Activated T-cell treated with anti-CD3 and anti-CD28 coated beads, Interleukin-2, amount 50 U/mL, for 24 hours (primary cell): ENCODE measurements at regions not wholly inside any gene's neighbourhood (a gene's known extent, or its start where the extent isn't known, plus 50 kb on each side); places are given as distances from the start of the nearest gene placed in this dataset.

Experiments
- DNase-seq: peaks from one replicate; pipeline ENCODE4 v3.0.0-alpha.2; 2020
- H3K27ac Mint-ChIP-seq: 2 replicates; pipeline ENCODE4 v1.8.0; 2020; ENCODE audit warnings: mild to moderate bottlenecking, mixed read lengths
- H3K27me3 Mint-ChIP-seq: 2 replicates; pipeline ENCODE4 v1.8.0; 2020; ENCODE audit warnings: mixed read lengths
- H3K36me3 Mint-ChIP-seq: 2 replicates; pipeline ENCODE4 v1.8.0; 2020; ENCODE audit warnings: low read depth, mixed read lengths
- H3K4me1 Mint-ChIP-seq: 2 replicates; pipeline ENCODE4 v1.8.0; 2020; ENCODE audit warnings: low read depth, mixed read lengths
- H3K4me3 Mint-ChIP-seq: 2 replicates; pipeline ENCODE4 v1.8.0; 2020; ENCODE audit warnings: mild to moderate bottlenecking, moderate library complexity, mixed read lengths
- H3K9me3 Mint-ChIP-seq: 2 replicates; pipeline ENCODE4 v1.8.0; 2020; ENCODE audit warnings: mixed read lengths

GRCh38 chr20:48471176-48471575 lies 356.6 kb downstream of the PREX1 start:
- H3K9me3 Mint-ChIP-seq = no peaks in the 10 kb centered on the region
- no peak for DNase-seq
- H3K4me1 Mint-ChIP-seq = no peaks in the 10 kb centered on the region
- H3K27me3 Mint-ChIP-seq = no peaks in the 10 kb centered on the region
- H3K4me3 Mint-ChIP-seq = no peak overlapping the region
- no peak overlapping the region for H3K27ac Mint-ChIP-seq
- no peaks in the 10 kb centered on the region for H3K36me3 Mint-ChIP-seq

- Mint-ChIP-seq H3K4me1 (no peaks in the 10 kb centered on the region), H3K36me3 (no peaks in the 10 kb centered on the region), H3K9me3 (no peaks in the 10 kb centered on the region), H3K27ac (no peak overlapping the region), H3K4me3 (no peak overlapping the region), H3K27me3 (no peaks in the 10 kb centered on the region)
- no peak for DNase-seq
Measured at GRCh38 chr20:48470141-48470540, 357.7 kb downstream of the PREX1 start.

- DNase-seq = no peak
- H3K4me1 Mint-ChIP-seq = no peaks in the 10 kb centered on the region
- no peaks in the 10 kb centered on the region for H3K36me3 Mint-ChIP-seq
- H3K27me3 Mint-ChIP-seq = no peaks in the 10 kb centered on the region
- no peak overlapping the region for H3K27ac Mint-ChIP-seq
- no peaks in the 10 kb centered on the region for H3K9me3 Mint-ChIP-seq
- no peak overlapping the region for H3K4me3 Mint-ChIP-seq
Measured at GRCh38 chr20:48469026-48469425, 358.8 kb downstream of the PREX1 start.

GRCh38 chr20:48468571-48468970 lies 359.2 kb downstream of the PREX1 start:
- no peak overlapping the region for H3K4me3 Mint-ChIP-seq
- H3K27ac Mint-ChIP-seq = no peak overlapping the region
- H3K27me3 Mint-ChIP-seq = no peaks in the 10 kb centered on the region
- no peaks in the 10 kb centered on the region for H3K9me3 Mint-ChIP-seq
- DNase-seq = no peak
- no peaks in the 10 kb centered on the region for H3K4me1 Mint-ChIP-seq
- H3K36me3 Mint-ChIP-seq = no peaks in the 10 kb centered on the region

- Mint-ChIP-seq H3K27me3 (peaks cover 5% of the 10 kb centered on the region), H3K27ac (no peak overlapping the region), H3K36me3 (no peaks in the 10 kb centered on the region), H3K9me3 (no peaks in the 10 kb centered on the region), H3K4me3 (no peak overlapping the region), H3K4me1 (no peaks in the 10 kb centered on the region)
- DNase-seq = no peak
Measured at GRCh38 chr20:48467622-48468021, 360.2 kb downstream of the PREX1 start.

GRCh38 chr20:48465271-48465670 lies 362.5 kb downstream of the PREX1 start:
- no peak for DNase-seq
- Mint-ChIP-seq H3K4me1 (no peaks in the 10 kb centered on the region), H3K9me3 (no peaks in the 10 kb centered on the region), H3K27me3 (peaks cover 9% of the 10 kb centered on the region), H3K4me3 (no peak overlapping the region), H3K27ac (no peak overlapping the region), H3K36me3 (no peaks in the 10 kb centered on the region)

- no peak for DNase-seq
- Mint-ChIP-seq H3K4me3 (no peak overlapping the region), H3K4me1 (no peaks in the 10 kb centered on the region), H3K27me3 (peaks cover 12% of the 10 kb centered on the region), H3K36me3 (no peaks in the 10 kb centered on the region), H3K9me3 (no peaks in the 10 kb centered on the region), H3K27ac (no peak overlapping the region)
Measured at GRCh38 chr20:48463916-48464315, 363.9 kb downstream of the PREX1 start.

- Mint-ChIP-seq H3K27me3 (peaks cover 15% of the 10 kb centered on the region), H3K36me3 (no peaks in the 10 kb centered on the region), H3K4me3 (no peak overlapping the region)
Measured at GRCh38 chr20:48463096-48463720, 364.6 kb downstream of the PREX1 start.

GRCh38 chr20:48461735-48462119 lies 366.1 kb downstream of the PREX1 start:
- H3K36me3 Mint-ChIP-seq = no peaks in the 10 kb centered on the region
- no peaks in the 10 kb centered on the region for H3K4me1 Mint-ChIP-seq
- no peak overlapping the region for H3K4me3 Mint-ChIP-seq
- H3K9me3 Mint-ChIP-seq = no peaks in the 10 kb centered on the region
- no peak for DNase-seq
- H3K27ac Mint-ChIP-seq = no peak overlapping the region
- H3K27me3 Mint-ChIP-seq = peaks cover 16% of the 10 kb centered on the region

More at GRCh38 chr20:48463096-48463720, 364.6 kb downstream of the PREX1 start:
- H3K4me1 Mint-ChIP-seq = no peaks in the 10 kb centered on the region
- no peak overlapping the region for H3K27ac Mint-ChIP-seq
- no peaks in the 10 kb centered on the region for H3K9me3 Mint-ChIP-seq
- DNase-seq = no peak

GRCh38 chr20:48461091-48461734 lies 366.6 kb downstream of the PREX1 start:
- no peaks in the 10 kb centered on the region for H3K36me3 Mint-ChIP-seq
- H3K4me1 Mint-ChIP-seq = no peaks in the 10 kb centered on the region
- H3K27ac Mint-ChIP-seq = no peak overlapping the region
- no peak for DNase-seq
- H3K9me3 Mint-ChIP-seq = no peaks in the 10 kb centered on the region
- no peak overlapping the region for H3K4me3 Mint-ChIP-seq
- peaks cover 16% of the 10 kb centered on the region for H3K27me3 Mint-ChIP-seq

GRCh38 chr20:48460681-48461080 lies 367.1 kb downstream of the PREX1 start:
- Mint-ChIP-seq H3K27ac (no peak overlapping the region), H3K4me3 (no peak overlapping the region), H3K9me3 (no peaks in the 10 kb centered on the region), H3K27me3 (peaks cover 16% of the 10 kb centered on the region), H3K4me1 (no peaks in the 10 kb centered on the region), H3K36me3 (no peaks in the 10 kb centered on the region)
- no peak for DNase-seq

- no peak overlapping the region for H3K27ac Mint-ChIP-seq
- peaks cover 17% of the 10 kb centered on the region for H3K27me3 Mint-ChIP-seq
- H3K4me3 Mint-ChIP-seq = no peak overlapping the region
- no peaks in the 10 kb centered on the region for H3K9me3 Mint-ChIP-seq
- H3K36me3 Mint-ChIP-seq = no peaks in the 10 kb centered on the region
- H3K4me1 Mint-ChIP-seq = no peaks in the 10 kb centered on the region
- no peak for DNase-seq
Measured at GRCh38 chr20:48459722-48460395, 367.9 kb downstream of the PREX1 start.

- Mint-ChIP-seq H3K9me3 (no peaks in the 10 kb centered on the region), H3K27ac (no peak overlapping the region), H3K27me3 (peaks cover 21% of the 10 kb centered on the region), H3K4me3 (no peak overlapping the region), H3K4me1 (no peaks in the 10 kb centered on the region), H3K36me3 (no peaks in the 10 kb centered on the region)
- DNase-seq = no peak
Measured at GRCh38 chr20:48458601-48459385, 369.0 kb downstream of the PREX1 start.

GRCh38 chr20:48458003-48458377 lies 369.8 kb downstream of the PREX1 start:
- Mint-ChIP-seq H3K4me3 (no peak overlapping the region), H3K36me3 (no peaks in the 10 kb centered on the region), H3K27me3 (peaks cover 20% of the 10 kb centered on the region), H3K9me3 (no peaks in the 10 kb centered on the region), H3K27ac (no peak overlapping the region), H3K4me1 (no peaks in the 10 kb centered on the region)
- no peak for DNase-seq
